ENCODE measurements at regions not wholly inside any gene's neighbourhood (a gene's known extent, or its start where the extent isn't known, plus 50 kb on each side); places are given as distances from the start of the nearest gene placed in this dataset.
"Not testable (repeated sequence)": the region's sequence is repeated elsewhere in the genome, so short reads cannot be mapped to it uniquely, and the experiment has no call there.

- DNase-seq (ENCODE audit: low read depth), result no peak
These were observed 169.8 kb downstream of the LEPR start for GRCh38 chr1:65590279-65590678.

GRCh38 chr1:65593516-65593915 lies 173.0 kb downstream of the LEPR start:
- DNase-seq (ENCODE audit: low read depth), result no peak

DNA sequence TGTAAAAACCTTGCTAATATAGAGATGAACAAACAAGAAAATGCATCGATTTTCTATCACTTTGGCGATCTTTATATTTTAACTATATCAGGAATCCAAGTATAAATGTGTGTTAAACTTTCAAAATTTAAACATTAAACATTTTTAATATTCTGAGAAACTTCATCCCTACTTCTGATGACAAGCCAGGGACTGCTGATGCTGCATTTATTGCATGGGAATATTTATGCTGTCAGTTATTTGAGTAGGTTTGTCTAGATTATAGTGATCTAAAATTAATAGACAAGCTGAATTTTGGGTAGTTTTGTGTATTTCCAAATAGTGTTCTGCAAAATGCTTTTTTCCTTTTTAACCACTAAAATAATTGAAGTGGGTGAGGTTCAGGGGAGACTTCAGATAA lies 175.3 kb downstream of the LEPR start:
- DNase-seq (ENCODE audit: low read depth), result no peak

DNA sequence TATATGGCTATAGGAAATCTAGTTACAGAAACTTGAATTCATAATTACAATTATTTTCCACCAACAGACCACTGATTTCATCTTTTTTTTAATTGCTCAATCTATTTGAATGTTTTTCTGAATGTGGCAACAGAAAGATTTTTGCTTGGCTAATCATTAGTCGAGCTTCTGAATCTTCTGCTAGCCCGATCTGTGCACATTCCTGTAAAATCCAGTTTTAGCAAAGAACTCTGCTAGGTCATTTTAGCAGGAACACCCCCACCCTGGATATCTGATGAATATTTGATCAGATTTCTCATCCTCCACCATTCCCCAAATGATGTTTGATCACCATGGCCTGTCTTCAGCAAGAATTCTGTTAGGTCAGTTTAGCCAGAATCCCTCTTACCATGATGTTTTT lies 176.3 kb downstream of the LEPR start:
- DNase-seq (ENCODE audit: low read depth), result no peak

DNA sequence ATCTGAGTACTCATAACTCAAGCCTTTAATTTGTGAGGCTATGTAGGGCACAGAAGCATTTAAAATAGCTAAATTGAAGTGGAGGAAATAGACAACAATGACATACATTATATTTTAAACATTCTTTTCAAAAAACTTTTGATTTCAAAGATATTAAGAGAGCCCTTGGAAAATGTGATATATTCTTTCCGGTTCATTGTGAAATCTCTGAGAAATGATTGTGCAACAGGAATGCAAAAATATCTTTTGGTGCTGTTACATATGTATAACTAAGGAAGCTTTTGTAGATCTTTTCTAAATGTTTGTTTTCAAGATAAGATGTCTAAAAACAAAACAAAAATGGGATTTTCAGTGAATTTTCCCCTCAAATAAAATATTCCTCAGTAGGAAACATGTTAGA lies 185.2 kb downstream of the LEPR start:
- no peak for DNase-seq (ENCODE audit: low read depth)

DNA sequence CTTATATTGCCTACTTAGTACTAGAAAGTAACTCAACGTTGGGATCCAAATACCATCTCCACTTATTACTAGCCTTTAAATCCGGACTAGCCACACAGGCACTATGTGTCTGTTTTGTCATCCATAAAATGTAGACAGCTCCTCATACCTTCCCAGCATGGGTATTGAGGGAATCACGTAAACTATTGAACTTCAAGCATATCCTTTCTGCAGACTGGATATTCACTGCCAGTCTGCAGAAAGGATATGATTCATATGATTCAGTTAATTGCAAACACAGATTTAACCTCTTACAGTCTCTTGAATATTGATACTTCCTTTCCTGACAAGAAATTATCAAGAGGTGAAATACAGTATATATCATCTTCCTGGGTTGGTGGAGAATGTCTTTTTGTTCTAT lies 186.0 kb downstream of the LEPR start:
- no peak for DNase-seq (ENCODE audit: low read depth)

DNA sequence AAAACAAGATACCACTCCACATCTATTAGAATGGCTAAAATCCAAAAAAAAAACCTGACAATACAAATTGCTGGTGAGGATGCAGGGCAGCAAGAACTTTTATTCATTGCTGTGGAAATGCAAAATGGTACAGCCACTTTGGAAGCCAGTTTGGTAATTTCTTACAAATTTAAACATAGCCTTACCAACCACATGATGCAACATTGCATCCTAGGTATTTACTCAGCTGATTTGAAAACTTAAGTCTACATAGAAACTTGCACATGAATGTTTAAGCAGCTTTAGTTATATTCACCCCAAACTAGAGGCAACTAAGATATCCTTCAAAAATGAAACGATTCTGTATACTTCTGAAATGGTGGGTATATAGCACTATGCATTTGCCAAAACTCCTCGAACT lies 178.8 kb upstream of the PDE4B start:
- DNase-seq (ENCODE audit: low read depth), result no peak

DNA sequence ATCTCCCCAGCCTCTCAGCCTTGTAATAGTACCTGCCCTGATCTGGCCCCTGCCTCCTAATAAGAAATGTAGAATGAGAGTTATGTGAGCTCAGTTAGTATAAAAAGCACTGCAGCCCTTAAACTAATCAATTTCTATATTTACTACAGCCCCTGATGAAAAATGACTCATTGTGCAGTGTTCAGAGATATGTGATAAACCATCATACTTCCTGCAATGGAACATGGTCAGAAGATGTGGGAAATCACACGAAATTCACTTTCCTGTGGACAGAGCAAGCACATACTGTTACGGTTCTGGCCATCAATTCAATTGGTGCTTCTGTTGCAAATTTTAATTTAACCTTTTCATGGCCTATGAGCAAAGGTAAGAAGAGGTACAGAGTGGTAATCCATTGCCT lies 176.8 kb upstream of the PDE4B start:
- no peak for DNase-seq (ENCODE audit: low read depth)

DNA sequence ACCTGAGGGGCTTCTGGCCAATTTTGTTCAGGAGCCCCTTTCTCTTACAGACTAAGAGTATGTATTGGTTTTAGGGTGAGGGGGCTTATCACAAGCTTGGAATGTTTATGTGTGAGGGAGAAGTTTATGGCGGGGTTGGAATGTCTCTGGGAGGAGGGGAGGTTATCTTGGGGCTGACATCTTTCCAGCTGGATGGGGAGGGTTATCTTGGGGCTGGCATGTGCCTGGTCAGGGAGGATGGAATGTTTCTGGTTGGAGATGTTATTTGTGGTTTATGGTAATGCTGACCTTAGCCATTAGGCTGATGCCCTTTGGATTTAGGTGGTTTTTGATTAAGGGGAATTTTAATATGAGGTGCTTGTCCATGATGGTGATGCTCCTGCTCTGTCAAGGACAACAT lies 171.0 kb upstream of the PDE4B start:
- DNase-seq (ENCODE audit: low read depth), result not testable (repeated sequence)

GRCh38 chr1:65623895-65624294 lies 168.8 kb upstream of the PDE4B start:
- no peak for DNase-seq (ENCODE audit: low read depth)

- DNase-seq (ENCODE audit: low read depth), result no peak
These were observed 167.2 kb upstream of the PDE4B start for GRCh38 chr1:65625528-65625927.

- DNase-seq (ENCODE audit: low read depth), result no peak
These were observed 166.7 kb upstream of the PDE4B start for GRCh38 chr1:65626003-65626402.

DNA sequence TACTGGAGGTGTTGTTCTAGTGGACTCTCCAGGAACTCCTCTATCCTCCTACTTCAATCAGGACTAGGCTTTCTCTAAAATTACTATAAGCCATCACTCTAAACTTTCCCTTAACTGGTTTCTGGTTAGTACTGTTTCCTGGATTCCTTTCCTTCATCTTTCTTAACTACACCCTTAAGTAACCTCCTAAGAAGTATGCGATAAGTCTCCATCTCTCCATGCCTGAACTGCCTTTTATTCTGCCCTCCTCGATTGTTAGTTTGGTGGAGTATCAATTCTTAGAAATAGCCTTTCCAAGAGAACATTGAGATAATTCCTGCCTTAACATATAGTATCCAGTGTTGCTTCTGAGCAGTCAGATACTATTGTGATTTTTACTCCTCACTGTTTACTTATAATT lies 162.9 kb upstream of the PDE4B start:
- no peak for DNase-seq (ENCODE audit: low read depth)

DNA sequence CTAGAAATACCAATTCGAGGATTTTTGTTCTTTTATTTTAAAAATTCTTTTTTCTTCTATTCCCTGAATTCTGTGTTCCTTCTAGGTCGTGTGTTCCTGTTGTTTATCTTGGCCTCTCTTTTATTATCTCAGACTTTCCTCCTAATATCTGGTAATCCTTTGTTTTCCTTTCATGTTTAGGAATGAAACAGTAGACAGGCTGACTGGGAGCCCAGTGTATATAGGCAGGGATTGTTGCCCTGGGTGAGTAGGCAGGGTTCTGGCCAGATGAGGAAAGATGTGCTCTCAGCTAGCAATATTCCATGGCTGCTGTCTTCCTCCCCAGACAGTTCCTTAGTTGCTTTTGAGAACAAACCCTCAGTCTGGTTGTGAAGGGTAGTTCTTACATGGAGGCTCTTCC lies 161.8 kb upstream of the PDE4B start:
- DNase-seq (ENCODE audit: low read depth), result no peak

- no peak for DNase-seq (ENCODE audit: low read depth)
These were observed 160.5 kb upstream of the PDE4B start for GRCh38 chr1:65632235-65632634.

DNA sequence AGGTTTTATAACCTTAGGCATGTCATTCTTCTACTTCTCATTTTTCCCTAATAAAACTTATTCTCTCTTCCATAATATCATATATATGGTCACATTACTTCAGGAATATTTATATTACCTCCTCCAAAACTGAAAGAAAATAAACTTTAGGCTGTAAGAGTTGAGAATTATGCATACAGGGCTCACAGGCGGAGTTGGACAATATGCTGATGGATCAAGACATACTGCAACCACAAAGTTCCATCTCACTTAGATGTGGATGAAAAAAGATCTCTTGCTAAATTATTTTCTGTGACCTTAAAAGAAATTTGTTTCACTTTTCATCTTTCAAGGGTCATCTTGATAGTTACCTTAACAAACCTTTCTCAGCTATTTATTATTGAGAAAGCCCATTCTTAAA lies 152.6 kb upstream of the PDE4B start:
- DNase-seq (ENCODE audit: low read depth), result no peak

- DNase-seq (ENCODE audit: low read depth), result not testable (repeated sequence)
These were observed 143.5 kb upstream of the PDE4B start for GRCh38 chr1:65649185-65649584.

- DNase-seq (ENCODE audit: low read depth), result no peak
These were observed 142.0 kb upstream of the PDE4B start for GRCh38 chr1:65650682-65651081.

- not testable (repeated sequence) for DNase-seq (ENCODE audit: low read depth)
These were observed 138.2 kb upstream of the PDE4B start for GRCh38 chr1:65654526-65654925.

- not testable (repeated sequence) for DNase-seq (ENCODE audit: low read depth)
These were observed 135.1 kb upstream of the PDE4B start for GRCh38 chr1:65657609-65658008.

DNA sequence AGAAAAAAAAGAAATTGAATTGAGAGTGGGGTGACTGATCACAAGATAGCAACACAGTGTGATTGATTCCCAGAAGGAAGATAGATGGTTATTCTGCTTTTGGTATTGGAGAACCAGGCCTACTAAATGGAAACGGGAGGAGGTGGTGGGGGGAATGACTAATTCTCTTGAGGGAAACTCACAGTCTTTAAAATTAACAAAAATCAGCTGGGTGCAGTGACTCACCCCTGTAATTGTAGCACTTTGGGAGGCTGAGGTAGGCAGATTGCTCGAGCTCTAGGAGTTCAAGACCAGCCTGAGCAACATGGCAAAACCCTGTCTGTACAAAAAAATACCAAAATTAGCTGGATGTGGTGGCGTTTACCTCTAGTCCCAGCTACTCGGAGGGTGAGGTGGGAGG lies 134.6 kb upstream of the PDE4B start:
- no peak for DNase-seq (ENCODE audit: low read depth)

GRCh38 chr1:65668368-65668767 lies 124.3 kb upstream of the PDE4B start:
- no peak for DNase-seq (ENCODE audit: low read depth)

GRCh38 chr1:65670518-65670917 lies 122.2 kb upstream of the PDE4B start:
- DNase-seq (ENCODE audit: low read depth), result no peak

- DNase-seq (ENCODE audit: low read depth), result no peak
These were observed 118.2 kb upstream of the PDE4B start for GRCh38 chr1:65674522-65674921.

DNA sequence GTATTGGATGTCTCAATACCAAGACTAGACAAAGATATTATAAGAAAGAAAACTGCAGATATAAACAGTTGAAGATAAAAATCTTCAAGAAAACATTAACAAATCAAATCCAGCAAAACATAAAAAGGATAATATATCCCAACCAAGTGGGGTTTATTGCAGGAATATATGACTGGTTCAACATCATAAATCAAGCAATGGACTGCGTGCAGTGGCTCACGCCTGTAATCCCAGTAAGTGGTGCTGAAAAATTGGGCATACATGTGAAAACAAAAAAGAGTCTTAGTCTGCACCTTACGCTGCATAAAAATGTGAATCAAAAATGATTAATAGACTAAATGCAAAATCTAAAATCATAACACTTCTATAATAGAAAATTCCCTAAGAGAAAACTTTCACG lies 112.9 kb upstream of the PDE4B start:
- DNase-seq (ENCODE audit: low read depth), result no peak
